ENCODE measurements at regions not wholly inside any gene's neighbourhood (a gene's known extent, or its start where the extent isn't known, plus 50 kb on each side); places are given as distances from the start of the nearest gene placed in this dataset.

DNA sequence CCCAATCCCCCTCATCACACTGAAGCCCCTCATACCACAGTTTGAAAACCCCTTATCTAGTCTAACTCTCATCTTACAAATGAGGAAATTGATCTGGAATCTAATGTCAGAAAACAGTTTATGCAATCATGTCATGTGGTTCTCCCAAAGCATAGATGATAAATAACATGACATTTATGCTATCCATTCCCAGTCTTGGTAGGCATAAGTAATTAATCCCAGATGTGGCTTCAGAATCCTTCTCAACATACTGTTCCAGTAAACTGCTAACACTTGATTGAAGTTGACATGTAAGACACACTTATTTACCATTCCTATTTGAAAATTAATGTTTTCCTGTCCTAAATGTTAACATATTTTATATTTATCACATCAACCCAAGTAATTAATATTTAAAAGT is 168.7 kb downstream of the GALC start:
- H3K79me2 ChIP-seq (ENCODE audit: control insufficient read depth, insufficient read depth, low read length) = no peaks in the 10 kb centered on the region
- POLR2A ChIA-PET = no interaction called here
- SMC1A ChIA-PET (ENCODE audit: uncharacterized antibody, unreplicated experiment) = interaction anchor here (0.9 kb wide), 1 partner anchor 17 kb away, joined by 3 read pairs; no protein-coding TSS in a partner anchor
- DNase-seq (ENCODE audit: low read depth, low spot score) (no peak), ATAC-seq (no peak), FAIRE-seq (no peak)
- no peaks in the 10 kb centered on the region for H3K9me3 ChIP-seq (replicated peaks; ENCODE audit: control insufficient read depth, insufficient read depth, low read length)
- CTCF ChIA-PET = interaction anchor here (1.0 kb wide), 1 partner anchor 78 kb away, joined by 3 read pairs; no protein-coding TSS in a partner anchor
- no peak overlapping the region for H3K9ac ChIP-seq (ENCODE audit: control insufficient read depth, insufficient read depth, low read length)
- no peaks in the 10 kb centered on the region for H3K27me3 ChIP-seq (replicated peaks in 1 of 2; ENCODE audit: control insufficient read depth in 2 of 2, insufficient read depth in 2 of 2, low read length in 1 of 2)
- H3K4me1 ChIP-seq (ENCODE audit: control insufficient read depth, insufficient read depth, low read length) = no peaks in the 10 kb centered on the region
- H3K36me3 ChIP-seq (ENCODE audit: control insufficient read depth in 2 of 2, insufficient read depth in 2 of 2, low read length in 1 of 2) = no peaks in the 10 kb centered on the region
- intact Hi-C loops (cut with micrococcal nuclease; ENCODE audit: unreplicated experiment) = no loop called here
- RAD21 ChIA-PET (ENCODE audit: unreplicated experiment) = no interaction called here
- TF ChIP-seq SMC3 (IDR thresholded peaks at IDR 0.05; ENCODE audit: borderline replicate concordance, low read length) = no peak
- TF ChIP-seq FOXM1 (IDR thresholded peaks at IDR 0.05; ENCODE audit: low read depth, low read length) = no peak
- no peak for TF ChIP-seq RELA (IDR thresholded peaks at IDR 0.05; ENCODE audit: borderline replicate concordance, partially characterized antibody)
- TF ChIP-seq RUNX3 (IDR thresholded peaks at IDR 0.05; ENCODE audit: low read length) = no peak
- TF ChIP-seq YBX1 (IDR thresholded peaks at IDR 0.05) = no peak
- no peak for TF ChIP-seq PBX3 (IDR thresholded peaks at IDR 0.05; ENCODE audit: insufficient replicate concordance, low read depth, low read length)
- no peak for TF ChIP-seq CBFB (IDR thresholded peaks at IDR 0.05; ENCODE audit: low read depth)
- TF ChIP-seq RBBP5 (conservative IDR thresholded peaks at IDR 0.05) = no peak
- no peak for TF ChIP-seq SUPT20H (IDR thresholded peaks at IDR 0.05; ENCODE audit: borderline replicate concordance, control insufficient read depth, low read depth, low read length)
- no peak for TF ChIP-seq CREB1 (IDR thresholded peaks at IDR 0.05; ENCODE audit: low read depth)
- TF ChIP-seq, protein P1, sequence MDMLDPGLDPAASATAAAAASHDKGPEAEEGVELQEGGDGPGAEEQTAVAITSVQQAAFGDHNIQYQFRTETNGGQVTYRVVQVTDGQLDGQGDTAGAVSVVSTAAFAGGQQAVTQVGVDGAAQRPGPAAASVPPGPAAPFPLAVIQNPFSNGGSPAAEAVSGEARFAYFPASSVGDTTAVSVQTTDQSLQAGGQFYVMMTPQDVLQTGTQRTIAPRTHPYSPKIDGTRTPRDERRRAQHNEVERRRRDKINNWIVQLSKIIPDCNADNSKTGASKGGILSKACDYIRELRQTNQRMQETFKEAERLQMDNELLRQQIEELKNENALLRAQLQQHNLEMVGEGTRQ (IDR thresholded peaks at IDR 0.05; ENCODE audit: borderline replicate concordance, low read depth, low read length) = no peak
- no peak for TF ChIP-seq SMAD1 (IDR thresholded peaks at IDR 0.05; ENCODE audit: low read depth, partially characterized antibody)
- no peak overlapping the region for H3K4me2 ChIP-seq (ENCODE audit: control insufficient read depth, insufficient read depth)
- no peak overlapping the region for H3K4me3 ChIP-seq
- H2AFZ ChIP-seq (ENCODE audit: control insufficient read depth, low read depth, low read length) = no peak overlapping the region
- H4K20me1 ChIP-seq (ENCODE audit: control insufficient read depth, insufficient read depth) = no peaks in the 10 kb centered on the region
- in situ Hi-C loops (cut with MboI) = no loop called here
- no peak overlapping the region for H3K27ac ChIP-seq (ENCODE audit: control insufficient read depth, insufficient read depth)
- no TSS peak for BruUV-seq (replicated peaks)
